B cell (primary cell): ENCODE measurements at regions not wholly inside any gene's neighbourhood (a gene's known extent, or its start where the extent isn't known, plus 50 kb on each side); places are given as distances from the start of the nearest gene placed in this dataset.

Experiments
- ATAC-seq: fragments of 200-7000 bp; cut with Tn5 transposase; one replicate; pipeline ENCODE4 v1.10.0; 2021; ENCODE audit warnings: low read depth, mild to moderate bottlenecking, moderate number of reproducible peaks, moderate library complexity
- CTCF ChIA-PET: fragments of 350-600 bp; sonication (Branson Sonifier 250); formaldehyde crosslinking; loops from one replicate; lab custom pipeline; 2021; ENCODE audit warnings: antibody characterized with exemption, inconsistent platforms; lab: Charles Lee
- POLR2A ChIA-PET: fragments of 350-600 bp; sonication (Branson Sonifier 250); formaldehyde crosslinking; loops from one replicate; lab custom pipeline; 2021; ENCODE audit warnings: antibody characterized with exemption; lab: Charles Lee
- DNase-seq: peaks from one replicate; pipeline ENCODE4 v3.0.0; 2013
- H2AFZ ChIP-seq: 2 replicates; pipeline ENCODE4 v1.6.1; 2012; ENCODE audit warnings: mild to moderate bottlenecking, low read depth, low read length; ENCODE audit not compliant: insufficient read depth, poor library complexity, severe bottlenecking
- H3K27ac ChIP-seq, 2 donors: 1 replicate in 1 of 2; 2 replicates in 1 of 2; pipeline ENCODE4 v1.5.1; 2012 to 2013; ENCODE audit warnings: low read length in 2 of 2, mild to moderate bottlenecking in 2 of 2, moderate library complexity in 1 of 2
- H3K27me3 ChIP-seq, 4 experiments: fragments of 200-600 bp in 1 of 4; sonication (generic) in 1 of 4; replicated peaks in 1 of 4; 1 replicate in 2 of 4; 2 replicates in 2 of 4; pipeline versions ENCODE4 v1.6.1 to v1.7.0; 2013 to 2016; ENCODE audit warnings: low read length in 3 of 4, mild to moderate bottlenecking in 2 of 4, mixed read lengths in 1 of 4, moderate library complexity in 1 of 4; ENCODE audit not compliant: insufficient read depth in 4 of 4, control insufficient read depth in 3 of 4; ENCODE audit errors: control extremely low read depth in 1 of 4
- H3K36me3 ChIP-seq, 2 experiments: replicated peaks in 1 of 2; 1 replicate in 1 of 2; 2 replicates in 1 of 2; pipeline versions ENCODE4 v1.6.1 to v1.7.1; 2013; ENCODE audit warnings: low read length in 1 of 2; ENCODE audit not compliant: insufficient read depth in 2 of 2, control insufficient read depth in 1 of 2; ENCODE audit errors: control extremely low read depth in 1 of 2, extremely low read depth in 1 of 2
- H3K4me1 ChIP-seq, 2 donors: fragments of 200-600 bp in 1 of 2; sonication (generic) in 1 of 2; 1 replicate in 1 of 2; 2 replicates in 1 of 2; pipeline versions ENCODE4 v1.5.1 to v1.6.1; 2013 to 2017; ENCODE audit warnings: low read length in 2 of 2; ENCODE audit not compliant: control insufficient read depth in 2 of 2, insufficient read depth in 2 of 2
- H3K4me2 ChIP-seq: replicated peaks from 2 replicates; pipeline ENCODE3; 2012; ENCODE audit warnings: mild to moderate bottlenecking, low read depth, low read length; ENCODE audit not compliant: poor library complexity, severe bottlenecking
- H3K4me3 ChIP-seq, 5 experiments: fragments of 200-600 bp in 1 of 5; sonication (generic) in 1 of 5; 1 replicate in 3 of 5; 2 replicates in 2 of 5; pipeline versions ENCODE4 v1.5.1 to v1.7.0; 2011 to 2016; ENCODE audit warnings: low read length in 4 of 5, mild to moderate bottlenecking in 4 of 5, low read depth in 2 of 5, control low read depth in 1 of 5, moderate library complexity in 1 of 5; ENCODE audit not compliant: insufficient read depth in 1 of 5; ENCODE audit errors: control extremely low read depth in 1 of 5, extremely low read depth in 1 of 5
- H3K79me2 ChIP-seq: fragments of 200-600 bp; sonication (generic); one replicate; pipeline ENCODE4 v1.6.0; 2016; ENCODE audit warnings: low read length; ENCODE audit not compliant: control insufficient read depth, insufficient read depth
- H3K9ac ChIP-seq: fragments of 200-600 bp; sonication (generic); 2 replicates; pipeline ENCODE4 v1.6.1; 2017; ENCODE audit warnings: mild to moderate bottlenecking, low read length, moderate library complexity
- H3K9me3 ChIP-seq, 3 donors: one replicate each; pipeline versions ENCODE4 v1.6.1 to v1.7.1; 2013; ENCODE audit warnings: low read length in 2 of 3; ENCODE audit not compliant: control insufficient read depth in 2 of 3, insufficient read depth in 1 of 3; ENCODE audit errors: control extremely low read depth in 1 of 3
- H4K20me1 ChIP-seq: 2 replicates; pipeline ENCODE4 v1.6.0; 2012; ENCODE audit warnings: mild to moderate bottlenecking, low read length; ENCODE audit not compliant: insufficient read depth, control insufficient read depth, poor library complexity, severe bottlenecking
- H3K27ac Mint-ChIP-seq: one replicate; pipeline ENCODE4 v1.8.0; 2021; ENCODE audit warnings: mixed read lengths
- H3K27me3 Mint-ChIP-seq: one replicate; pipeline ENCODE4 v1.8.0; 2021; ENCODE audit warnings: mixed read lengths
- H3K4me1 Mint-ChIP-seq: one replicate; pipeline ENCODE4 v1.8.0; 2021; ENCODE audit warnings: mixed read lengths
- H3K4me3 Mint-ChIP-seq: one replicate; pipeline ENCODE4 v1.8.0; 2021; ENCODE audit warnings: mixed read lengths
- H3K9me3 Mint-ChIP-seq: one replicate; pipeline ENCODE4 v1.8.0; 2022; ENCODE audit warnings: mixed read lengths; ENCODE audit not compliant: insufficient read depth
- CTCF ChIP-seq: fragments of 200-600 bp; IDR thresholded peaks from one replicate; pipeline ENCODE4 v1.8.0; 2022; ENCODE audit warnings: antibody characterized with exemption, mild to moderate bottlenecking
- EZH2 ChIP-seq: IDR thresholded peaks from 2 replicates; pipeline ENCODE4 v1.6.1; 2012; ENCODE audit warnings: borderline replicate concordance, low read depth, mild to moderate bottlenecking, moderate library complexity, low read length; ENCODE audit not compliant: insufficient read depth, poor library complexity, severe bottlenecking
- WGBS: methylation state at CpG from one replicate; pipeline ENCODE4 v1.1.5; 2013; ENCODE audit warnings: missing lambda C conversion rate; ENCODE audit not compliant: insufficient coverage; 5-methylcytosine and 5-hydroxymethylcytosine counted together
- intact Hi-C: fragments of 100-400 bp; cut with micrococcal nuclease; formaldehyde crosslinking; loops from one replicate; pipeline ENCODE4 v1.10.0; 2022

- Mint-ChIP-seq H3K9me3 (no peaks in the 10 kb centered on the region), H3K4me3 (no peak overlapping the region), H3K4me1 (no peaks in the 10 kb centered on the region), H3K27me3 (peaks cover 9% of the 10 kb centered on the region), H3K27ac (no peak overlapping the region)
- no peak overlapping the region for H3K27ac ChIP-seq
- intact Hi-C loops: no loop called here
- H2AFZ ChIP-seq: no peak overlapping the region
- H3K4me3 ChIP-seq: no peak overlapping the region
- H3K27me3 ChIP-seq: peaks cover 0 to 3% (median 0%) of the 10 kb centered on the region in 4 experiments
- POLR2A ChIA-PET: no interaction called here
- H3K4me2 ChIP-seq: no peak overlapping the region
- H3K4me1 ChIP-seq: no peaks in the 10 kb centered on the region
- no peaks in the 10 kb centered on the region for H3K36me3 ChIP-seq
- TF ChIP-seq EZH2: no peak
- no peak for TF ChIP-seq CTCF
- CTCF ChIA-PET: no interaction called here
- H3K79me2 ChIP-seq: no peaks in the 10 kb centered on the region
- no peak for DNase-seq
- no peaks in the 10 kb centered on the region for H4K20me1 ChIP-seq
- ATAC-seq: no peak
- no peak overlapping the region for H3K9ac ChIP-seq
- WGBS: 50% methylated on average over 1 of the region's 3 CpGs
- peaks cover 0 to 2% (median 0%) of the 10 kb centered on the region in 3 donors for H3K9me3 ChIP-seq
Measured at GRCh38 chr6:149147195-149147594, 170.3 kb upstream of the TAB2 start.

GRCh38 chr6:149147938-149148718, 169.4 kb upstream of the TAB2 start:
- H4K20me1 ChIP-seq: no peaks in the 10 kb centered on the region
- POLR2A ChIA-PET: no interaction called here
- no peaks in the 10 kb centered on the region for H3K9me3 Mint-ChIP-seq
- no peak overlapping the region for H3K4me2 ChIP-seq
- DNase-seq (no peak), ATAC-seq (no peak)
- H3K4me1 Mint-ChIP-seq: no peaks in the 10 kb centered on the region
- H3K9me3 ChIP-seq: no peaks in the 10 kb centered on the region
- 98% methylated on average over 4 of the region's 9 CpGs for WGBS
- peaks cover 0 to 3% (median 0%) of the 10 kb centered on the region in 4 experiments for H3K27me3 ChIP-seq
- TF ChIP-seq EZH2 (no peak), CTCF (no peak)
- no peak overlapping the region for H3K4me3 Mint-ChIP-seq
- H3K9ac ChIP-seq: no peak overlapping the region
- no peak overlapping the region for H3K27ac Mint-ChIP-seq
- H3K27ac ChIP-seq: no peak overlapping the region
- H3K4me1 ChIP-seq: no peaks in the 10 kb centered on the region
- CTCF ChIA-PET: interaction anchor here (0.6 kb wide), 1 partner anchor 66 kb away, joined by 3 read pairs; no protein-coding TSS in a partner anchor
- H3K36me3 ChIP-seq: no peaks in the 10 kb centered on the region
- intact Hi-C loops: no loop called here
- H3K27me3 Mint-ChIP-seq: peaks cover 9% of the 10 kb centered on the region
- H2AFZ ChIP-seq: no peak overlapping the region
- H3K4me3 ChIP-seq: no peak overlapping the region
- no peaks in the 10 kb centered on the region for H3K79me2 ChIP-seq
